PC-3 (cell line): ENCODE measurements at regions not wholly inside any gene's neighbourhood (a gene's known extent, or its start where the extent isn't known, plus 50 kb on each side); places are given as distances from the start of the nearest gene placed in this dataset.

Source experiments
- ATAC-seq: fragments of 200-7000 bp; cut with Tn5 transposase; 2 replicates; pipeline ENCODE4 v1.9.1; 2020; ENCODE audit warnings: mild to moderate bottlenecking, moderate library complexity
- BruUV-seq: library from RNA; stranded (reverse); fragments of 400-500 nt; replicated peaks from 2 replicates; lab custom pipeline; 2021; lab: Mats Ljungman, UMichigan
- CTCF ChIA-PET: fragments of 300-600 bp; sonication (Branson Sonifier 250); formaldehyde crosslinking; loops from one replicate; lab custom pipeline; 2022; ENCODE audit warnings: antibody characterized with exemption; lab: Charles Lee
- POLR2A ChIA-PET: fragments of 300-600 bp; sonication (Branson Sonifier 250); formaldehyde crosslinking; loops from one replicate; lab custom pipeline; 2022; ENCODE audit warnings: antibody characterized with exemption; ENCODE audit not compliant: unreplicated experiment; lab: Charles Lee
- DNase-seq: peaks from one replicate; pipeline ENCODE4 v3.0.0-alpha.2; 2015
- H2AFZ ChIP-seq: fragments of 300-600 bp; sonication (generic); 2 replicates; pipeline ENCODE4 v1.6.0; 2016; ENCODE audit warnings: antibody characterized with exemption, low read length
- H3F3A ChIP-seq: fragments of 300-600 bp; sonication (generic); one replicate; pipeline ENCODE4 v1.6.0; 2017; ENCODE audit warnings: antibody characterized with exemption, low read length, control low read depth, mild to moderate bottlenecking; ENCODE audit not compliant: unreplicated experiment
- H3K27ac ChIP-seq: fragments of 300-600 bp; sonication (generic); 2 replicates; pipeline ENCODE4 v1.5.1; 2016; ENCODE audit warnings: mild to moderate bottlenecking, low read length
- H3K27me3 ChIP-seq: fragments of 300-600 bp; sonication (generic); 2 replicates; pipeline ENCODE4 v1.6.1; 2016; ENCODE audit warnings: low read length, mixed read lengths
- H3K36me3 ChIP-seq: fragments of 300-600 bp; sonication (generic); 2 replicates; pipeline ENCODE4 v1.6.1; 2016; ENCODE audit warnings: low read depth, mixed run types, low read length, mixed read lengths
- H3K4me1 ChIP-seq: fragments of 300-600 bp; sonication (generic); 2 replicates; pipeline ENCODE4 v1.5.1; 2016; ENCODE audit warnings: low read length; ENCODE audit not compliant: insufficient read depth
- H3K4me2 ChIP-seq: fragments of 300-600 bp; sonication (generic); 2 replicates; pipeline ENCODE4 v1.6.0; 2016; ENCODE audit warnings: low read length
- H3K4me3 ChIP-seq: fragments of 300-600 bp; sonication (generic); 2 replicates; pipeline ENCODE4 v1.5.1; 2016; ENCODE audit warnings: mild to moderate bottlenecking, low read length, mixed read lengths
- H3K79me2 ChIP-seq: fragments of 300-600 bp; sonication (generic); 2 replicates; pipeline ENCODE4 v1.6.1; 2017; ENCODE audit warnings: low read length, mixed read lengths
- H3K9ac ChIP-seq: fragments of 300-600 bp; sonication (generic); 2 replicates; pipeline ENCODE4 v1.6.0; 2016; ENCODE audit warnings: mild to moderate bottlenecking, low read length
- H3K9me2 ChIP-seq: fragments of 300-600 bp; sonication (generic); replicated peaks from 2 replicates; pipeline ENCODE4 v1.6.1; 2016; ENCODE audit warnings: mixed run types, low read length, mixed read lengths
- H3K9me3 ChIP-seq: fragments of 300-600 bp; sonication (generic); 2 replicates; pipeline ENCODE4 v1.6.1; 2016; ENCODE audit warnings: low read length, mixed read lengths
- H4K20me1 ChIP-seq: fragments of 300-600 bp; sonication (generic); 2 replicates; pipeline ENCODE4 v1.6.1; 2016; ENCODE audit warnings: low read length, mixed read lengths
- CTCF ChIP-seq: fragments of 300-600 bp; sonication (generic); conservative IDR thresholded peaks from 2 replicates; pipeline ENCODE4 v1.5.1; 2017; ENCODE audit warnings: antibody characterized with exemption, low read depth, mild to moderate bottlenecking, low read length
- EZH2 ChIP-seq: fragments of 300-600 bp; sonication (generic); IDR thresholded peaks from one replicate; pipeline ENCODE4 v1.6.1; 2017; ENCODE audit warnings: antibody characterized with exemption, mild to moderate bottlenecking, low read length; ENCODE audit not compliant: unreplicated experiment
- EZH2phosphoT487 ChIP-seq: fragments of 300-600 bp; sonication (generic); IDR thresholded peaks from 2 replicates; pipeline ENCODE4 v1.6.1; 2018; ENCODE audit warnings: mild to moderate bottlenecking, antibody characterized with exemption, low read length, borderline replicate concordance
- intact Hi-C: fragments of 100-400 bp; cut with micrococcal nuclease; formaldehyde crosslinking; loops from 2 replicates; pipeline ENCODE4 v1.9.0; 2023

- Histone ChIP-seq H3K9me2 (no peaks in the 10 kb centered on the region), H3K79me2 (no peaks in the 10 kb centered on the region), H3K4me2 (no peak overlapping the region), H3K27me3 (peaks cover 76% of the 10 kb centered on the region), H3F3A (no peaks in the 10 kb centered on the region), H3K27ac (no peak overlapping the region), H4K20me1 (no peaks in the 10 kb centered on the region), H3K36me3 (no peaks in the 10 kb centered on the region), H3K4me3 (no peak overlapping the region), H2AFZ (no peak overlapping the region), H3K9me3 (no peaks in the 10 kb centered on the region), H3K4me1 (no peaks in the 10 kb centered on the region), H3K9ac (no peak overlapping the region)
- no TSS peak for BruUV-seq
- intact Hi-C loops, result no loop called here
- CTCF ChIA-PET, result no interaction called here
- DNase-seq (no peak), ATAC-seq (no peak)
- TF ChIP-seq CTCF (no peak), EZH2 (no peak), EZH2phosphoT487 (no peak)
- POLR2A ChIA-PET, result no interaction called here
Observed at GRCh38 chr2:41829052-41829451, 218.8 kb upstream of the PKDCC start.

GRCh38 chr2:41830600-41830999 lies 217.2 kb upstream of the PKDCC start:
- H3K4me3 ChIP-seq, result no peak overlapping the region
- ATAC-seq, result no peak
- H3K36me3 ChIP-seq, result no peaks in the 10 kb centered on the region
- H2AFZ ChIP-seq, result no peak overlapping the region
- no peaks in the 10 kb centered on the region for H3K9me2 ChIP-seq
- POLR2A ChIA-PET, result no interaction called here
- H3K79me2 ChIP-seq, result no peaks in the 10 kb centered on the region
- no TSS peak for BruUV-seq
- H3K4me1 ChIP-seq, result no peaks in the 10 kb centered on the region
- H3K9ac ChIP-seq, result no peak overlapping the region
- no peak overlapping the region for H3K27ac ChIP-seq
- no peaks in the 10 kb centered on the region for H3K9me3 ChIP-seq
- no peak overlapping the region for H3K4me2 ChIP-seq
- CTCF ChIA-PET, result interaction anchor here (0.9 kb wide), 1 partner anchor 22 kb away, joined by 3 read pairs; no protein-coding TSS in a partner anchor
- DNase-seq, result no peak
- no peak for TF ChIP-seq CTCF
- no peak for TF ChIP-seq EZH2
- no peak for TF ChIP-seq EZH2phosphoT487
- H3K27me3 ChIP-seq, result peaks cover 77% of the 10 kb centered on the region
- intact Hi-C loops, result no loop called here
- H3F3A ChIP-seq, result no peaks in the 10 kb centered on the region
- no peaks in the 10 kb centered on the region for H4K20me1 ChIP-seq

- Histone ChIP-seq H2AFZ (no peak overlapping the region), H3K27ac (no peak overlapping the region)
- TF ChIP-seq EZH2 (no peak), CTCF (no peak), EZH2phosphoT487 (no peak)
Observed at GRCh38 chr2:41832218-41832617, 215.6 kb upstream of the PKDCC start.

More at GRCh38 chr2:41832218-41832617, 215.6 kb upstream of the PKDCC start:
- Histone ChIP-seq H3K9me2 (no peaks in the 10 kb centered on the region), H3K79me2 (no peaks in the 10 kb centered on the region), H3K4me2 (no peak overlapping the region), H3K27me3 (peaks cover 61% of the 10 kb centered on the region), H3K9ac (no peak overlapping the region), H3K9me3 (no peaks in the 10 kb centered on the region), H3K36me3 (no peaks in the 10 kb centered on the region), H3F3A (no peaks in the 10 kb centered on the region), H4K20me1 (no peaks in the 10 kb centered on the region), H3K4me1 (no peaks in the 10 kb centered on the region), H3K4me3 (no peak overlapping the region)
- CTCF ChIA-PET, result no interaction called here
- POLR2A ChIA-PET, result no interaction called here
- no peak for DNase-seq
- intact Hi-C loops, result no loop called here
- no peak for ATAC-seq
- BruUV-seq, result no TSS peak
